ENCODE measurements at regions not wholly inside any gene's neighbourhood (a gene's known extent, or its start where the extent isn't known, plus 50 kb on each side); places are given as distances from the start of the nearest gene placed in this dataset.
A peak's percentile ranks its signal among the peaks of the same experiment; 100 is the strongest.
"Not testable (repeated sequence)": the region's sequence is repeated elsewhere in the genome, so short reads cannot be mapped to it uniquely, and the experiment has no call there.

DNA sequence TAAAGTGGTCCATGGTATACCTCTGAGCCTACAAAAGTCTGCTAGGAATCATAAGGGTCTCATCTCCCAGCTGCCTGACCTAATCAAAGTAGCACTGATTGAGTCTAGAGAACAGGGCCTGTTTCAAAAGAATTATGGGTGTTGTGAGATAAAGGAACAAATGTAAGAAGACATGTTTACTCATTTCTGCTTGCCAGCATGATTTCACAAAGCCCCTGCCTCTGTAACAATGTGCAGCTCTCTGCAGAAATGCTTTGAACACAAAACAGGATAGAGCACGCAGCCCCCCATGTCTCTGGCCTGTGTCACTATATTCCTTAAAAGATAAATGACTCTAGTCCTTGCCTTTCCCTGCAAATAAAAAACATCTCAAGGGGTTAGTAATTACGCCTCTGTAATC is 94.7 kb upstream of the IGSF10 start:
- DNase-seq, result no peak

DNA sequence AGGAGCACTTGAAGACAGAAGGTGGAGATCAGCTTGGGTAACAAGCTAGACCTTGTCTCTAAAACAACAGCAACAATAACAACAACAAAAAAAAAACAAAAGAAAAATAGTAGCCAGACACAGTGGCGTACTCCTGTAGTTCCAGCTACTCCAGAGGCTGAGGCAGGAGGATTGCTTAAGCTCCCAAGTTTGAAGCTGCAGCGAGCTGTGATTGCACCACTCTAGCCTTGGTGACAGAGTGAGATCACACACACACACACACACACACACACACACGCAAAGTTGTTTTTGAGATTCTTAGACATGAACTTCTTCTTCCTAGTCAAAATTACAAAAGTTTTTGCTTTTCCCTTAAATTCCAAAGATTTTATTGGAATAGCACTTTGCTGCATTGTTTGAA is 93.0 kb upstream of the IGSF10 start:
- DNase-seq, result no peak

GRCh38 chr3:151552589-151552988 is 91.7 kb upstream of the IGSF10 start:
- DNase-seq, result no peak

DNA sequence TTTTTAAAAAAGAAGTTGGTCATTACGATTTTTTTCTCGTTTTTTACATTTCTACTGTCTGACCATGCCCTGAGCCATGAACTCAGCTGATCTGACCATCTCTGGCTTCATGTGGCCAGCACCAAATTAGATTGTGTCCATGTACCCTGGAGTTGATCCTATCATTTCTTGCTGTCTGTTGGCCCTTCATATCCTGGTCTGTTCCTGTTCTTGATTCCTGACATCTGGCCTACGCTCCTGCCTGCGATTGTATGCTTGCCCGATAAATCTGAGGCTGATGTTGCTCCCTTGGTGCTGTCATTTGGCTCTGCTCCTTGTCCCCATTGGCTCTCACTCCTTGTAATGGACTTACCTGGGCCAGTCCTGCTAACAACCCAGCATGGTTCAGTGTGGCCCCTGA is 89.8 kb upstream of the IGSF10 start:
- DNase-seq, result no peak

- DNase-seq, result no peak
Measured at GRCh38 chr3:151550025-151550618, 89.3 kb upstream of the IGSF10 start.

- DNase-seq, result no peak
Measured at GRCh38 chr3:151548195-151548594, 87.3 kb upstream of the IGSF10 start.

DNA sequence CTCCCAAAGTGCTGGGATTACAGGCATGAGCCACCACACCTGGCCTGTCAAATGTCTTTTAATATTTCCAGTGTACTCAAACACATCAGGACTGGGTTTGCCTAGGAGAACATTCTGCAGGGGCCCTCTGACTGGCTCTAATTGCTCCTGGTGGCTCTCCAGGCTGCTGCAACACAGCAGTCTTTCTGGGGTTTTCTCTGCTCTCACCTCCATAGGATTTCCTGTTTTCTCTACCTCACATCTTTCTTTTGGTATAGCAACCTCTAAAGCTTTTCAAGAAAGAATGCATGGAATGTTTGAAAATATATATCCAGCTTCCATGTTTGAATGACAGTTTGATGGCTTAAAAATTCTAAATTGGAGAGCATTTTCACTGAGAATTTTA is 83.3 kb upstream of the IGSF10 start:
- no peak for DNase-seq

DNA sequence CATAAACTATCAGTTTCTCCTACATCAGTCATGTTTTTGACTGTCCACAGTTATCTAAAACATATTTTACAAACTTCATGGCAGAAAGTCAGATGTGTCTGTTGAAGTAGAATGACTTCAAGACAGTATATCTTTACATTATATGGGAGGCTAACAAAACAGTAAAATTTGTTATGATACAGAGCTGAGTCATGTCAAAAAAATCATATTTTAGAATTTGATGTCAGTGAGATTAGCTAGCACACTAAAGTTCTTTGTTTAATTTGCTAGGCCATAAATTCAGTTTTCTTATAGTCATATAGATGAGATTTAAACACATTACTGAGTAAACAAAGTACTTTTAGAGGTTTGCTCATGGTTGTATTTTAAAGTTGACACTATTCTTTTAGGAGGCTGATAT is 80.3 kb upstream of the IGSF10 start:
- DNase-seq, result no peak

DNA sequence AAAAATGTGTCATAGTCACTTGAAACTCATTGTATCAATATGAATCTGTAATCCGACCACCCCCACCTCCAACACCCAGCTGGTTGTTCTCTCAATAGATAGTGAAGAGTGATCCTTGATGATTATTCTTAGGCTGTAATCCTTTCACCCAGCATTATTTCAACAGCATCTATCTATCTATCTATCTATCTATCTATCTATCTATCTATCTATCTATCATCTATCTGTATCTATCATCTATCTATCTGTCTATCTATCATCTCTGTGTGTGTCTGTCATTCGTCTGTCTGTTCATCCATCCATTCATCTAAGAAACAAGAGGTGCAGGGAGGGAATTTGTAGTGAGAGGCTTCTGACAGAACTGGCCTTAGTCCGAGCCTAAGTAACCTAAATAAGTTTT is 78.7 kb upstream of the IGSF10 start:
- DNase-seq, result peak in 1 of 56 donors; percentile 4

DNA sequence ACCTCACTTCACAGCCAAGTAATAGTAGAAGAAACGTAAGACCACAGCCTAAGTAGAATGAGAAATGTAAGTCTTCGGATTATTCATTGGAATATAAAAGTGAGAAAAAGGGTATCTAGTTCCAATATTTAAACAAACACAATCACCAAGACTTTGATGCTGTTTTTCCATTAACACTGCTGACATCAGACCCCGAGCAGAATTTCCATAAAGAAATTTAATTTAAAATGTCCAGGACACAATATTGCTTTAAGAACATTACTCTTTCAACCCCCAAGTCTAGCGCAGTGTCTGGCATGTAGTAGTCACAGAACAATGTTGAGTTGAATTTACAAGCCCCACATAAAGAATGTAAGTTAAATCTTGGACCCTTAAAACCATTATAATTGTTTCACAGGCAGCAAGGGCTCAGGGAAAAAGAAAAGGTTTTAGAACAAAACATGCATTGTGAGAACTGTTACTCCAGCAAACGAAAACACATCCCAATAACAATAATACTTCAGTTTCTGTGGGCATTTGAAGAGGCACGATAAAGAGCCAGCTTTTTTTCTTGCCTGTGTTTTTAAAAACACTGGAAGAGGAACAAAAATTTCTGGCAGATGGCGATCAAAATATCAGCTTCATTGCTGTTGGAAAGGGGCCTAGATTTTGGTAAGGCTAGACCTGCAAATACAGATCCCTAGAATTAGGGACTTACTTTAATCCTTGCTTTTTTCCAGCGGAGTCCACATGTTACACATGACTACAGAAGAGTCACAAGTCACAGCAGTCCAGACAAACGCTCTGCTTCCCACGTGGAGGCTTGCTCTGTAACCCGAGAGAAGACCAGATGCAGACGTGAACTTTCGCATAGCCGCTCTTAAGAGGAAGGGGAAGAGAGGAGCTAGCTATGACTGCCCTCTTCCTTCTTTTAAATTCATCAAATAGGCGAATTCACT is 77.9 kb upstream of the IGSF10 start:
- peak in 14 of 56 donors; percentile 0 to 33 (median 6) for DNase-seq

- no peak for DNase-seq
Measured at GRCh38 chr3:151537726-151538125, 76.9 kb upstream of the IGSF10 start.

DNA sequence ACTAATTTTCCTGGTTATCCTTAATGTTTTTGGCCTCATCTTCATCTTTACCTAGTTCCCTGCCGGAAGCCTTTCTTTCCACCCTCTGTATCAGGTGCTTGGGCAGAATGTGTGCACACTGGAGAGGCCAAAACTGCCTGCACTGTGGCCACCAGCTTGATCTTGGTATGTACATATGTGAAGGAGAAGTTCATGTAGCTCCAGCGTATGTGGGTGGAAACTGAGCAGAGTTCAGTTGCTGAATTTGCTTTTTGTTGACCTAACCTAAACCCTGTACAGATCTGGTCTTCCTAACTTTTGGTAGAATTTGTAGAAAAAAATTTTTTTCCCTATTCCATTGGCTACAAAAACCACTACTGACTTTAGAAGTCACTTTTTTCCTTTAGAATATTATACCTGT is 65.9 kb upstream of the IGSF10 start:
- no peak for DNase-seq

DNA sequence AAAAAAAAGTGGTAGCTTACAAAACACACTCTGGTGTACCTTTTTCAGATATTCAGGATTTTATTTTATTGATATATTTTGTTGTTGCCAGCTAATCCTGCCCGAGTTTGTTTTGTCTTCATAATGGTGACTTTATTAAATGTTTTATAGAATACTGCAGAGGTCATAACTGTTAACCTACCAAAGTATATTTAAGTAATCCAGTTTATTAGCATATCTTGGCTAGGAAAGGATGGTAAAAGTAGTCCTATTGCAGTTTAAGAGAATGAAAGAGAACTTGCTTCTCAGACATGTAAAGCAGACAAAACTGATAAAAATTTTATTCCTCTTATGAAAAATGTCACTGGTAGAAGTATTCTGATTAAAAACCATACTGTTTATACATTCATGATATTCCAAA is 59.2 kb upstream of the IGSF10 start:
- DNase-seq, result no peak

DNA sequence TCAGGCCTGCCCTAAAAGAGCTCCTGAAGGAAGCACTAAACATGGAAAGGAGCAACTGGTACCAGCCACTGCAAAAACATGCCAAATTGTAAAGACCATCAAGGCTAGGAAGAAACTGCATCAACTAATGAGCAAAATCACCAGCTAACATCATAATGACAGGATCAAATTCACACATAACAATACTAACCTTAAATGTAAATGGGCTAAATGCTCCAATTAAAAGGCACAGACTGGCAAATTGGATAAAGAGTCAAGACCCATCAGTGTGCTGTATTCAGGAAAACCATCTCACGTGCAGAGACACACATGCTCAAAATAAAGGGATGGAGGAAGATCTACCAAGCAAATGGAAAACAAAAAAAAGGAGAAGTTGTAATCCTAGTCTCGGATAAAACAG is 50.6 kb upstream of the IGSF10 start:
- not testable (repeated sequence) for DNase-seq
